Activated CD4-positive, alpha-beta T cell treated with anti-CD3 and anti-CD28 coated beads for 48 hours (primary cell): ENCODE measurements at regions not wholly inside any gene's neighbourhood (a gene's known extent, or its start where the extent isn't known, plus 50 kb on each side); places are given as distances from the start of the nearest gene placed in this dataset.

Source experiments
- DNase-seq: peaks from one replicate; pipeline ENCODE4 v3.0.0-alpha.2; 2020

GRCh38 chr3:137061186-137061585 lies 103.4 kb downstream of the IL20RB start:
- no peak for DNase-seq

- no peak for DNase-seq
Measured at GRCh38 chr3:137062250-137062649, 104.5 kb downstream of the IL20RB start.

DNA sequence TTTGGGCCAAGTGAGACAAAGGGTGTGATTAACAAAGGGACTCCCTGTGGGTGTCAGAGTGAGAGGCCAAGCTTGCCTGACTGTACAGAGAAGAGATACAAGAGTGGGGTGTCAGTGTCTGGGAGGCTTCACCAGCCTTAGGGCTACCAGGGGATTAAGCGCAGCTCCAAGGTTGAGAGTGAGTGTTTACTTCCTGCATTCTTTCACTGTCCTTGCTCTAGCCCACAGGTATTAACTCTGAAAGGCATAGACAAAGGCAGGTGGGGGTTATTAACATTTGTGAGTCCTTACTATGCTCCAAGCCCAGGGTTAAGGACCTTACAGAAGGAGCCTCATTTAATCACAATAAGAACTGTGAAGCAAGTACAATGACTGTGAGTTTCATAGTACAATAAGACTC lies 107.6 kb downstream of the IL20RB start:
- no peak for DNase-seq

- no peak for DNase-seq
Measured at GRCh38 chr3:137066092-137066491, 108.3 kb downstream of the IL20RB start.

- no peak for DNase-seq
Measured at GRCh38 chr3:137071104-137071503, 113.3 kb downstream of the IL20RB start.

DNA sequence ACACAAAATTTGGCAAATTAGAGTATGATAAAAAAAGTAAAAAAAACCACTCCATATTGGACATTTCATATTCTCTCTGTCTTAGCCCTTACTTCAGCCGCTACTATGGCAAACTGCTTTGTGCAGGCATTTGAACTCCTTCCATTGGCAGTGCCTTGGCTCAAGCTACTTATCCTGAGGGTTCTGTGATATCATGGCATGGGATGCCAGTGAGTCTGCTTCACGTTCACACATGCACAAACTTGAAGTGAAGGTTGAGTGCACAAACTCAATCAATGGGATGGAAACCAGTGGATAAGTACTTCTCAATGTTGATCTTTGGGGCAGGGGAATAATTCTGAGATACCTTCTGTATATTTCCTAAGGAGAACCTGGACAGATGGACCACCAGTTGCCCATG lies 117.2 kb downstream of the IL20RB start:
- no peak for DNase-seq

GRCh38 chr3:137078040-137078439 lies 120.3 kb downstream of the IL20RB start:
- no peak for DNase-seq

GRCh38 chr3:137079571-137079970 lies 121.8 kb downstream of the IL20RB start:
- no peak for DNase-seq

DNA sequence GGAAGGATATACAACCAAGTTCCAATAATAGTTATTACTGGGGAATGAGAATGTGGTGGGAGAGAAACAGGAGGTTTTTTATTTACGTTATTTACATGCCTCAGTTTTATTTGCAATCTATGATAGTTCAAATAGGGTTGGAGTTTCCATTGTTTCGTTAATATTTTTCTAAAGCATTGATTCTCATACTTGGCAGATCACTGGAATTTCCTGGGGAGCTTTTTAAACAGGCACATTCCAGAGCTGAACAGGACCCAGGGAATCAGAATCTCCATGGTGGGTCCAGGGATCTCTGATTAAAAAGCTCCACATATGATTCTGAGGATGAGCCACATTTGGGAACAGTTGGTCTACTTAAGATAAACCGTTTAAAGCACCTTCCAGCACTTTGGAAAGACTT lies 123.9 kb downstream of the IL20RB start:
- DNase-seq = no peak

DNA sequence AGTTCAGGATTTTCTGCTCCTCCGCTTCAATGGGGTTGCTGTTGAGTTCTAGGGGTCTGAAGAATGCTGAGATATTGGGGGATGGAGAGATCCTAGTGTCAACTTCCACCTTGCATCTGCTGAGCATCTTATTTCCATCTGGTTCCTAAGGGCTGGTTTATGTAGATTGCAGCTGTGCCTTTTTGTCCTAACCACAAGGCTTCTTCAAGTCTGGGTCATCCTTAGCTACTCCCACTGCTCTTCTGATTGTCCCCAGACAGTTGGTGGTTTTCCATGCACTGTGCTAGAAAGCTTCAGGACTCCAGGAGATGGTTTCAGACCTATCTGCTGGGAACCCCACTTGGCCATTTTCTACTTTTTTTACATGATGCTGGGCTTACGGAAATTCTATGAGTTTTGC lies 125.0 kb downstream of the IL20RB start:
- no peak for DNase-seq

- no peak for DNase-seq
Measured at GRCh38 chr3:137083332-137083731, 125.5 kb downstream of the IL20RB start.

DNA sequence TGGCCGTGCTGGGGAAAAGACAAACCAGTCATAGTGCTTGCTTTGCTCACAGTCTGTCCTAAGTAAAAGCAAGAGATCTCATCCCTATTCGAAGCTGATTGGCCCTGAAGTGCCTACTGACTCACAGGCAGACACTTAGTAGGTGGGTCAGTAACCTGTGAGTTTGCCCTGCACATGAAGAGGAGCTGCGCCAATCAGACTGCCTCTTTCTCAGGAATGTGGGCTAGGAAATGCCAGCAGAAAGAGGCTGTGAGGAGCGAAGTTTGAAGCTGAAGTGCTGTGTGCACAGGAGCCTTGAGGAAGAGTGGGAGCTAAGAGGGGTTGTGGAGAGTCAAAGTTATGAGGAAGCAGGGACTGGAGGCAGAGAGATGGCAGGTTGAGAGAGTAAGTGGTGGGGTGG lies 126.8 kb downstream of the IL20RB start:
- no peak for DNase-seq

GRCh38 chr3:137097386-137097785 lies 139.6 kb downstream of the IL20RB start:
- DNase-seq = no peak

DNA sequence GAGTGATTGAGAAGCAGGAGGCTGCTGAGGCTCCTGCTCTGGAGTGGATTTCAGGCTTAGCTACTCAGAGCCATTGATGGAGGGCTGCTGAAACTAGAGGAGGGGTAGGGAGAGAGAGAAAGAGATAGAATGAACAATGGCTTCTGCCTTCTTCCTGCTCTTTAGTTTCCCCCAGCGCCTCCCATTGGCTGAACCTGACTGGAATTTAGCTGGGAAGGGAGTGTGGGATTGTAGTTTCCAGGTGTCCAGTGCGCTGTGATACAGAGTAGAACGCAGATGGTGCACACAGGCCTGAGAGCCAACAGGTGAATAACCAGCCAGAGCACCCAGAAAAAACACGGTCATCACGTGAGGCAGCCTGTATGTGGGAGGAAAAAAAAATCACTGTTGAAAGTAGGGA lies 140.1 kb downstream of the IL20RB start:
- DNase-seq = no peak

- no peak for DNase-seq
Measured at GRCh38 chr3:137099364-137100219, 141.8 kb downstream of the IL20RB start.

GRCh38 chr3:137100326-137100725 lies 142.5 kb downstream of the IL20RB start:
- DNase-seq = no peak

DNA sequence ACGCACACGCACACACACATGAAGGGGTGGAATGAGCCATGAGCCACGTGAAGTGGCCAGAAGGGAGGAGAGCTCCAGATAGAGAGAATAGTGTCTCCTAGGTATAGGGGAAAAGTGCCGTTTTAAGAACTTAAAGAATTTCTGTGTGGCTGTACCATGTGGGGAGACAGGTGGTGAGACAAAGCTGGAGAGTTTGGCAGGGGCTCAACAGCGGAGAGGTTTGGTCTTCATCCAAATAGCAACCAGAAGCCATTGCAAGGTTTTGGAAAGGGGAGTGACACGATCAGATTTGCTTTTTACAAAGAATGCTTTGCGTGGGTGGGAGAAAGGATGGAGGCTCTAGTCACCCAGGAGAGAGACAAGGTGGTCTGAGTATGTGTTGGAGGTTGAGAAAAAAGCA lies 146.0 kb downstream of the IL20RB start:
- DNase-seq = no peak

DNA sequence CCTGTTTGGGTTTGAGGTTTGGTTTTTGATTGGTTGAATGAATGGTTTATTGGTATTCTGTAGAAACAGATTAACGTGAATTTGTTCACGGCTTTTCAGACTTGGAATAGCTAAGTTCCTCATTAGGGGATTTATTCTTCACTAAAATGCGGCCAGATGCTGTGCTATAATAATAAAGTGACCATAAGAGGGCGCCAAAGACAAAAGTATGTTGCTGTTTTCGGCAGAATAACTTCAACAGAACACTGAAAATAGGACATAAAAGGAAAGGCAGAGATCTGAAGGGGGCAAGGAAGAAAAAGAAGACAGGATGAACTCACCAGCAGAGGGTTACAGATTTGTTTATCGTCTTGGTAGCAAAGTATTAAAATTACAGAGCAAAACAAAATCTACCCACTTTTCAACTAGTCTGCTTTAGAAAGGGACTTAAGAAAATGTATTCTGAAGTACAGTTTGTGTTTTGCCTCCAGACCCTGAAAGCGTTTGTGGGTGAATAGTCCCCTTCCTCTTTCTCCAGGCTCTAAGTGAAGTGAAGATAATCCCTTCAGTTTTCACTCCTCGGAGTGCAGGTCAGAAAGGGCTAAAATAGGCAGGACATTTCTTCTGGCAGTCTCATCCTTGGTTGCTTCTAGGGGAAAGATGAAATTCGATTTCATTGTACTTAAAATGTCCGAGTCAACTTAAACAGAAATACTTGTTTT lies 147.6 kb downstream of the IL20RB start:
- peak; percentile 9 for DNase-seq

DNA sequence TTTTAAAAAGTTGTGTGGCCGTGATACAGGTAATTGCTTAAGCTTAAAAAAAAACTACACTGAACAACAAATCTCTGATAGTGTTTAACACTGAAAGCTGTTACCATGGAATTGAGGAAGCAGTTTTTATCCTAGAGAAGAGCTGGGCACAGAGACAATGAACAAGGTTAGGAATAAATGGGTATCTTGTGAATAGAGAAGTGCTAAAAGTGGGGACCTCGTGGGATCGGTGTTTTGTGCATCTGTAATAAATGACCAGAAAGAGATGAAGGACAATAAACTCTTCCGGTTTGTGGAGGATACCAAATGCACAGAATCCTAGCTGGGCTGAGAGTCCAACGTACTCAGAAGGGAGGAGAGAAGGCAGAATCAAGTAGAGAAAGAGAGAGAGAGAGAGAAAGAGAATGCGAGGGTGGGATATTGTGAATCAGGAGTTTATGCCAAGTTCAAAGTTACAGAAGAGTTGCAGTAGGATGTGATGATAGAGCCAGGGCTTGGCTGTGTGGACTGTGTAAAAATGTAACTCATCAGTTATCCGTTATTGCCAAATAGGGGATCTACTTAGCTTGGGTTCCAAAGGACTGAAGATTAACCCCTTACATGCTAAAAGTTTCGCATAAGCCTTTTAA lies 148.9 kb downstream of the IL20RB start:
- DNase-seq = no peak

GRCh38 chr3:137108699-137109440 lies 151.1 kb downstream of the IL20RB start:
- no peak for DNase-seq

DNA sequence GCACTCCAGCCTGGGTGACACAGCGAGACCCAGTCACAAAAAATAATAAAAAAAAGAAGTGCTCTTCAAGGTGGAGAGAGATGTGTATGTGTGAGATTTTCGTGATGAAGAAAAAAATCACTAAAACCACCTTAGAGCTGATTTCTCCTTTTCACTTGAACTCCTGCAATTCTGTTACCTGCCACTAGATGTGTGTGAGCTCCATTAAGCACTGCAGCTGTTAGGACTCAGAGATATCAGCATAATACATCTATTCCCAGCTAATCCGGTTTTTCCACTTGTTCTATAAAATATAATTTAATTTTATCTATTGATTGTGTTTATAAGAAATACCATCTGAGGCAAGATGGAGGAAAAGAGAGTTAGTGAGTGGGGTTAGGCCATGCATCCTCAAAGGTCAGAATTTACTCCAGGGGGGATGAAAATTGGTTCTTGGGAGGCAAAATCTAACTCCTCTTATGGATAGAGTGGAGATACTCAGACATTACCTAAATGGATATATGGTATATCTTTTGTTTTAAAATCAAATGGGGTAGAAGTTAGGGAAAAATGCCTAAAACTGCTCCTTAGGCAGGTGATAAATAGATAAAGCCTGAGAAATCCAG lies 152.7 kb downstream of the IL20RB start:
- no peak for DNase-seq

DNA sequence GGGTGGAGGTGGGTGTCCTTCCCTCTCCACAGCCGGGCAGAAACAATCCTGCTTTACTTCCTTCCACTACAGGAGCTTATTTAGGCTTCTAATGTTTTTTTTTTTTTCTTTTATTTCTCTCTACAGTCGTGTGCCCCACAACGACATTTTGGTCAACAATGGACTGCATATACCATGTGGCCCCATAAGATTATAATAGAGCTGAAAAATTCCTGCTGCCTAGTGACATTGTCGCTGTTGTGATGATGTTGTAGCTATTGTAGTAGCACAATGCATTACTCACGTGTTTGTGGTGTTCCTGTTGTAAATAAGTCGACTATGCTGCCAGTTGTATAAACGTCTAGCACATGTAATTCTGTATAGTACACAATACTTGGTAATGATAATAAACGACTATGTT lies 153.7 kb downstream of the IL20RB start:
- DNase-seq = no peak

DNA sequence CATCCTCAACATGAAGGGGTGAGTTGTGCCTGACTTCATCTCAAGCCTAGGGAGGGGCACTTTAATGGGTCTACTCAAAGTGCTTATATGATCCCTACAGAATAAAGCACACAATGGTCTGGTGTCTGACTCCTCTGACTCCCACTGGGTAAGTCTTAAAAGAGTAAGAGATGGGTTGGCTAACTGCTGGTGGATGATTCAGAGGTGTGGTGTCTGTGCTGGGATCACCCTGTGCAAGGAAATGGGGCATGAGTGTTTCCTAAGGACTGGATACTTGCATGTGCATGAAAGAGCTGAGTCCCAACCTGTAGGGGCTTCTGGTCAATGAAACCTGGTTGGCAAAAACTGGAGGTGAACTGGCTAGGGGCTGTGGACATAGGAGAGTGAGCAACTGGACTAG lies 158.8 kb downstream of the IL20RB start:
- DNase-seq = no peak
